ENCODE measurements at regions not wholly inside any gene's neighbourhood (a gene's known extent, or its start where the extent isn't known, plus 50 kb on each side); places are given as distances from the start of the nearest gene placed in this dataset.

DNA sequence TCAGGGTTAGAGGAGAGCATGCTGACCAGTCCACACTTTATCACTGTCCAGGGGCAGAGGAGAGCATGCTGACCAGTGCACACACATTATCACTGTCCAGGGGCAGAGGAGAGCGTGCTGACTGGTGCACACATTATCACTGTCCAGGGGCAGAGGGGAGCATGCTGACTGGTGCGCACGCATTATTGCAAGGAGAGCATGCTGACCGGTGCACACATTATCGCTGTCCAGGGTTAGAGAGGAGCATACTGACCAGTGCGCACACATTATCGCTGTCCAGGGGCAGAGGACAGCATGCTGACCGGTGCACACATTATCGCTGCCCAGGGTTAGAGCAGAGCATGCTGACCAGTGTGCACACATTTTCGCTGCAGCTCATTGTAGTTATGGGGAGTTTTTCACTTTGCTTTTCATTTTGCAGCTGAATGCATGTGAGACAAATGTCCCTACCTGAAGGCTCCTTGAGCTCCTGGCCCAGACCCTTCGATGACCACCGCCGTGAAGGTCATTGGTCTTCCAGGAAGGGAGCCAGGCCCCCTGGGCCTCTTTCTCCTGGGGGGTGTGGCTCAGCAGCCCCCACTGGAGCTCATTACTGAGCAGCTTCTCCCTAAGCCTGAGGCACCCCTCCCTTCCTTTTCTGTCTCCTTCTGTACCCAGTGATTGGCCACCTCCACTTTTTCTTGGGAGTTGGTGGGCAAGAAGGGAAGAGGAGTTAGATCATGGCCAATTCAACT, 178.8 kb upstream of the AFDN start:
- H3K79me2 ChIP-seq (ENCODE audit: control insufficient read depth, insufficient read depth, low read length) = no peaks in the 10 kb centered on the region
- no peak for TF ChIP-seq EZH2 (IDR thresholded peaks at IDR 0.05; ENCODE audit: low read length)
- TF ChIP-seq, protein P1, sequence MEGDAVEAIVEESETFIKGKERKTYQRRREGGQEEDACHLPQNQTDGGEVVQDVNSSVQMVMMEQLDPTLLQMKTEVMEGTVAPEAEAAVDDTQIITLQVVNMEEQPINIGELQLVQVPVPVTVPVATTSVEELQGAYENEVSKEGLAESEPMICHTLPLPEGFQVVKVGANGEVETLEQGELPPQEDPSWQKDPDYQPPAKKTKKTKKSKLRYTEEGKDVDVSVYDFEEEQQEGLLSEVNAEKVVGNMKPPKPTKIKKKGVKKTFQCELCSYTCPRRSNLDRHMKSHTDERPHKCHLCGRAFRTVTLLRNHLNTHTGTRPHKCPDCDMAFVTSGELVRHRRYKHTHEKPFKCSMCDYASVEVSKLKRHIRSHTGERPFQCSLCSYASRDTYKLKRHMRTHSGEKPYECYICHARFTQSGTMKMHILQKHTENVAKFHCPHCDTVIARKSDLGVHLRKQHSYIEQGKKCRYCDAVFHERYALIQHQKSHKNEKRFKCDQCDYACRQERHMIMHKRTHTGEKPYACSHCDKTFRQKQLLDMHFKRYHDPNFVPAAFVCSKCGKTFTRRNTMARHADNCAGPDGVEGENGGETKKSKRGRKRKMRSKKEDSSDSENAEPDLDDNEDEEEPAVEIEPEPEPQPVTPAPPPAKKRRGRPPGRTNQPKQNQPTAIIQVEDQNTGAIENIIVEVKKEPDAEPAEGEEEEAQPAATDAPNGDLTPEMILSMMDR (optimal IDR thresholded peaks at IDR 0.05 in 1 of 3, IDR thresholded peaks at IDR 0.05 in 1 of 3, conservative IDR thresholded peaks at IDR 0.05 in 1 of 3; ENCODE audit: extremely low read depth in 1 of 3, insufficient read depth in 2 of 3, low read length in 3 of 3) = no peak
- H3K9me3 ChIP-seq (ENCODE audit: control insufficient read depth, low read depth, low read length) = peaks cover 9% of the 10 kb centered on the region
- no peak for FAIRE-seq
- no peak overlapping the region for H3K9ac ChIP-seq (ENCODE audit: control insufficient read depth, extremely low read depth, insufficient read depth, low read length)
- H3K4me3 ChIP-seq (ENCODE audit: control insufficient read depth in 2 of 3, extremely low read depth in 1 of 3, insufficient read depth in 2 of 3, low read depth in 1 of 3, low read length in 3 of 3) = no peak overlapping the region
- no peaks in the 10 kb centered on the region for H4K20me1 ChIP-seq (ENCODE audit: control insufficient read depth, extremely low read depth, insufficient read depth, low read length)
- H3K36me3 ChIP-seq (ENCODE audit: control insufficient read depth in 2 of 2, extremely low read depth in 1 of 2, insufficient read depth in 2 of 2, low read length in 2 of 2) = no peaks in the 10 kb centered on the region
- H2AFZ ChIP-seq (ENCODE audit: control insufficient read depth, low read length) = no peak overlapping the region
- H3K27ac ChIP-seq (ENCODE audit: control insufficient read depth, insufficient read depth, low read length) = no peak overlapping the region
- no peaks in the 10 kb centered on the region for H3K4me1 ChIP-seq (ENCODE audit: control insufficient read depth, extremely low read depth, insufficient read depth, low read length)
- dilution Hi-C loops (cut with MboI; ENCODE audit: extremely low pct_ligation_motif_present, low sequenced_read_pairs) = no loop called here
- no peaks in the 10 kb centered on the region for H3K27me3 ChIP-seq (ENCODE audit: control insufficient read depth, extremely low read depth, insufficient read depth, low read length)
- H3K4me2 ChIP-seq (ENCODE audit: control insufficient read depth, extremely low read depth, insufficient read depth, low read depth, low read length) = no peak overlapping the region
- no peaks in the 10 kb centered on the region for H3K9me1 ChIP-seq (ENCODE audit: control insufficient read depth, extremely low read depth, insufficient read depth, low read length)
- DNase-seq (ENCODE audit: low read depth, low spot score) = no peak

DNA sequence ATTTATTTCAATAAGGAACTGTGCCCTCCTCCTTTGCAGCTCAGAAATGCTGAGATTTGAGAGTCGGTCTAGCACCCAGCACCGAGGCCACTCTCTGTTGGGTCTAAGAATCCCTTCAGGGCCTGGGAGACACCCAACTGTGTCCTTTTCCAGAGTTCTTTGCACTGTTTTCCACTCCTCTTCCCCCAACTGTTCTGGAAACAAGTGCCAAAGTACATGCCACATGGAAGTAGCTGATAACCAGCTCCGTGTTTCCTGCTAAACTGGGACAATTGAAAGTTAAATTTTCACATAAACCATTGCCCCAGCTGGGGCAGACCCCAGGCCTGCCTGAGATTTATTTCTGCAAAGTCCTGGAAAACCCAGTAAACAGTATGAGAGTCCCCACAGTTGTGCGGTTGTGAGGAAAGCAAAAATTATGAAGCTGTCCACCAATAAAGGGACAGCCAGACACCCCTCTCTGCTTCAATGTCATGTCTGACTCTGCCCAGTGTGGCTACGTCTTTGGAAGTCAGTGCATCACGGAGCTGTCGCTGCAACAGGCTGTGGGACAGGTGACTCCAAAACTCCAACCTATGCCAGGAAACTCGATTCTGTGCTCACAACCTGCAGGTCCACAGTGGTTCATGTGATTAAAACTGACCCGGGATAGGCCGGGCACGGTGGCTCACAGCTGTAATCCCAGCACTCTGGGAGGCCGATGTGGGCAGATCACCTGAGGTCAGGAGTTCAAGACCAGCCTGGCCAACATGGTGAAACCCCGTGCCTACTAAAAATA, 178.0 kb upstream of the AFDN start:
- TF ChIP-seq, protein P1 (optimal IDR thresholded peaks at IDR 0.05 in 1 of 3, IDR thresholded peaks at IDR 0.05 in 1 of 3, conservative IDR thresholded peaks at IDR 0.05 in 1 of 3; ENCODE audit: extremely low read depth in 1 of 3, insufficient read depth in 2 of 3, low read length in 3 of 3) = no peak
- no peak for TF ChIP-seq EZH2 (IDR thresholded peaks at IDR 0.05; ENCODE audit: low read length)
- H3K27me3 ChIP-seq (ENCODE audit: control insufficient read depth, extremely low read depth, insufficient read depth, low read length) = no peaks in the 10 kb centered on the region
- H3K79me2 ChIP-seq (ENCODE audit: control insufficient read depth, insufficient read depth, low read length) = no peaks in the 10 kb centered on the region
- H3K36me3 ChIP-seq (ENCODE audit: control insufficient read depth in 2 of 2, extremely low read depth in 1 of 2, insufficient read depth in 2 of 2, low read length in 2 of 2) = no peaks in the 10 kb centered on the region
- no peak overlapping the region for H2AFZ ChIP-seq (ENCODE audit: control insufficient read depth, low read length)
- DNase-seq (ENCODE audit: low read depth, low spot score) = no peak
- H3K9ac ChIP-seq (ENCODE audit: control insufficient read depth, extremely low read depth, insufficient read depth, low read length) = no peak overlapping the region
- no peak overlapping the region for H3K4me2 ChIP-seq (ENCODE audit: control insufficient read depth, extremely low read depth, insufficient read depth, low read depth, low read length)
- no peak overlapping the region for H3K27ac ChIP-seq (ENCODE audit: control insufficient read depth, insufficient read depth, low read length)
- no peak overlapping the region for H3K4me3 ChIP-seq (ENCODE audit: control insufficient read depth in 2 of 3, extremely low read depth in 1 of 3, insufficient read depth in 2 of 3, low read depth in 1 of 3, low read length in 3 of 3)
- no peaks in the 10 kb centered on the region for H3K4me1 ChIP-seq (ENCODE audit: control insufficient read depth, extremely low read depth, insufficient read depth, low read length)
- peaks cover 9% of the 10 kb centered on the region for H3K9me3 ChIP-seq (ENCODE audit: control insufficient read depth, low read depth, low read length)
- dilution Hi-C loops (cut with MboI; ENCODE audit: extremely low pct_ligation_motif_present, low sequenced_read_pairs) = no loop called here
- no peaks in the 10 kb centered on the region for H4K20me1 ChIP-seq (ENCODE audit: control insufficient read depth, extremely low read depth, insufficient read depth, low read length)
- no peaks in the 10 kb centered on the region for H3K9me1 ChIP-seq (ENCODE audit: control insufficient read depth, extremely low read depth, insufficient read depth, low read length)
- no peak for FAIRE-seq

Data from keratinocyte (primary cell).